ENCODE measurements at regions not wholly inside any gene's neighbourhood (a gene's known extent, or its start where the extent isn't known, plus 50 kb on each side); places are given as distances from the start of the nearest gene placed in this dataset.

- H3K4me3 ChIP-seq (ENCODE audit: low read depth, low read length), result no peak overlapping the region
- no peak for DNase-seq (ENCODE audit: low read depth)
- TF ChIP-seq CTCF (conservative IDR thresholded peaks at IDR 0.05; ENCODE audit: low read depth, low read length), result no peak
Measured at GRCh38 chr16:65772134-65772732, 594.3 kb upstream of the CDH5 start.

GRCh38 chr16:65771707-65772106, 594.8 kb upstream of the CDH5 start:
- no peak for DNase-seq (ENCODE audit: low read depth)
- TF ChIP-seq CTCF (conservative IDR thresholded peaks at IDR 0.05; ENCODE audit: low read depth, low read length), result no peak
- H3K4me3 ChIP-seq (ENCODE audit: low read depth, low read length), result no peak overlapping the region

- no peak for TF ChIP-seq CTCF (conservative IDR thresholded peaks at IDR 0.05; ENCODE audit: low read depth, low read length)
- no peak overlapping the region for H3K4me3 ChIP-seq (ENCODE audit: low read depth, low read length)
- DNase-seq (ENCODE audit: low read depth), result no peak
Measured at GRCh38 chr16:65770752-65771151, 595.7 kb upstream of the CDH5 start.

GRCh38 chr16:65769776-65770438, 596.6 kb upstream of the CDH5 start:
- H3K4me3 ChIP-seq (ENCODE audit: low read depth, low read length), result no peak overlapping the region
- DNase-seq (ENCODE audit: low read depth), result no peak

GRCh38 chr16:65769055-65769465, 597.4 kb upstream of the CDH5 start:
- no peak for DNase-seq (ENCODE audit: low read depth)
- H3K4me3 ChIP-seq (ENCODE audit: low read depth, low read length), result no peak overlapping the region
- TF ChIP-seq CTCF (conservative IDR thresholded peaks at IDR 0.05; ENCODE audit: low read depth, low read length), result no peak

More at GRCh38 chr16:65769776-65770438, 596.6 kb upstream of the CDH5 start:
- TF ChIP-seq CTCF (conservative IDR thresholded peaks at IDR 0.05; ENCODE audit: low read depth, low read length), result no peak

- H3K4me3 ChIP-seq (ENCODE audit: low read depth, low read length), result no peak overlapping the region
- no peak for DNase-seq (ENCODE audit: low read depth)
- TF ChIP-seq CTCF (conservative IDR thresholded peaks at IDR 0.05; ENCODE audit: low read depth, low read length), result no peak
Measured at GRCh38 chr16:65767125-65767524, 599.4 kb upstream of the CDH5 start.
